Prostate gland (tissue), 2 donors: ENCODE measurements at regions not wholly inside any gene's neighbourhood (a gene's known extent, or its start where the extent isn't known, plus 50 kb on each side); places are given as distances from the start of the nearest gene placed in this dataset.

Experiments
- DNase-seq: peaks from one replicate; pipeline ENCODE4 v3.0.0-alpha.2; 2019; ENCODE audit warnings: low spot score
- H3K27ac ChIP-seq, 2 donors: fragments of 200-600 bp; sonication (generic); 2 replicates each; pipeline ENCODE4 v1.5.1; 2017 to 2019
- H3K27me3 ChIP-seq: fragments of 200-600 bp; sonication (generic); replicated peaks from 2 replicates; pipeline ENCODE4 v1.5.1; 2019; ENCODE audit not compliant: insufficient read depth
- H3K36me3 ChIP-seq, 2 donors: fragments of 200-600 bp; sonication (generic); 1 replicate in 1 of 2; 2 replicates in 1 of 2; pipeline versions ENCODE4 v1.5.1 to v1.8.1; 2017 to 2019
- H3K4me1 ChIP-seq: fragments of 200-600 bp; sonication (generic); replicated peaks from 2 replicates; pipeline ENCODE4 v1.5.1; 2019
- H3K4me3 ChIP-seq, 2 donors: fragments of 200-600 bp; sonication (generic); 2 replicates each; pipeline ENCODE4 v1.5.1; 2017 to 2019
- H3K9me3 ChIP-seq: fragments of 200-600 bp; sonication (generic); 2 replicates; pipeline ENCODE4 v1.5.1; 2017
- CTCF ChIP-seq, 4 experiments: fragments of 200-600 bp in 2 of 4; fragments of 450-650 bp in 2 of 4; sonication (generic) in 2 of 4; IDR thresholded peaks; 1 replicate in 3 of 4; 2 replicates in 1 of 4; pipeline ENCODE4 v1.5.1; 2016 to 2019; ENCODE audit warnings: antibody characterized with exemption in 4 of 4, mild to moderate bottlenecking in 2 of 4, moderate library complexity in 2 of 4
- POLR2A ChIP-seq: fragments of 450-650 bp; IDR thresholded peaks from one replicate; pipeline ENCODE4 v1.6.1; 2016; ENCODE audit warnings: antibody characterized with exemption, mild to moderate bottlenecking
- POLR2AphosphoS5 ChIP-seq: sonication (generic); formaldehyde crosslinking; IDR thresholded peaks from one replicate; pipeline ENCODE4 v1.6.1; 2017; ENCODE audit warnings: antibody characterized with exemption
- WGBS: methylation state at CpG from one replicate; pipeline ENCODE4 v1.1.5; 2018; 5-methylcytosine and 5-hydroxymethylcytosine counted together
- intact Hi-C: fragments of 100-400 bp; cut with DNase I; formaldehyde crosslinking; loops from one replicate; pipeline ENCODE4 v1.14.2; 2022

GRCh38 chr19:28166025-28166424 is 1046.9 kb downstream of the UQCRFS1 start:
- no peak for DNase-seq
- intact Hi-C loops, result no loop called here
- H3K27me3 ChIP-seq, result no peaks in the 10 kb centered on the region
- H3K9me3 ChIP-seq, result no peaks in the 10 kb centered on the region
- no peak for TF ChIP-seq POLR2AphosphoS5
- TF ChIP-seq POLR2A, result no peak
- TF ChIP-seq CTCF (IDR thresholded peaks at IDR 0.05), result no peak
- no peak overlapping the region for H3K4me3 ChIP-seq
- H3K27ac ChIP-seq, result no peak overlapping the region
- WGBS, result 88% methylated on average over 8 of the region's 8 CpGs
- no peaks in the 10 kb centered on the region for H3K4me1 ChIP-seq
- H3K36me3 ChIP-seq, result no peaks in the 10 kb centered on the region

- WGBS, result 73% methylated on average over 3 of the region's 3 CpGs
- no peak overlapping the region for H3K27ac ChIP-seq
- H3K36me3 ChIP-seq, result no peaks in the 10 kb centered on the region
- no peaks in the 10 kb centered on the region for H3K4me1 ChIP-seq
- intact Hi-C loops, result no loop called here
- TF ChIP-seq POLR2A (no peak), POLR2AphosphoS5 (no peak), CTCF (IDR thresholded peaks at IDR 0.05) (no peak)
- H3K9me3 ChIP-seq, result no peaks in the 10 kb centered on the region
- DNase-seq, result no peak
- no peaks in the 10 kb centered on the region for H3K27me3 ChIP-seq
- no peak overlapping the region for H3K4me3 ChIP-seq
Observed at GRCh38 chr19:28164214-28164613, 1048.7 kb downstream of the UQCRFS1 start.

GRCh38 chr19:28159065-28159464 is 1053.9 kb downstream of the UQCRFS1 start:
- H3K27ac ChIP-seq, result no peak overlapping the region
- TF ChIP-seq POLR2AphosphoS5 (no peak), CTCF (IDR thresholded peaks at IDR 0.05) (no peak), POLR2A (no peak)
- intact Hi-C loops, result no loop called here

GRCh38 chr19:28155265-28155664 is 1057.7 kb downstream of the UQCRFS1 start:
- no peak for TF ChIP-seq CTCF (IDR thresholded peaks at IDR 0.05)
- no peak for TF ChIP-seq POLR2A
- no peak for TF ChIP-seq POLR2AphosphoS5
- 87% methylated on average over 1 of the region's 1 CpG for WGBS
- Histone ChIP-seq H3K36me3 (no peaks in the 10 kb centered on the region), H3K4me3 (no peak overlapping the region), H3K27ac (no peak overlapping the region), H3K4me1 (no peaks in the 10 kb centered on the region), H3K9me3 (no peaks in the 10 kb centered on the region), H3K27me3 (no peaks in the 10 kb centered on the region)
- intact Hi-C loops, result no loop called here
- no peak for DNase-seq

More at GRCh38 chr19:28159065-28159464, 1053.9 kb downstream of the UQCRFS1 start:
- no peaks in the 10 kb centered on the region for H3K27me3 ChIP-seq
- no peak for DNase-seq
- no peaks in the 10 kb centered on the region for H3K36me3 ChIP-seq
- no peaks in the 10 kb centered on the region for H3K4me1 ChIP-seq
- H3K9me3 ChIP-seq, result no peaks in the 10 kb centered on the region
- no peak overlapping the region for H3K4me3 ChIP-seq

- no peak for DNase-seq
- Histone ChIP-seq H3K27ac (no peak overlapping the region), H3K27me3 (no peaks in the 10 kb centered on the region), H3K4me1 (no peaks in the 10 kb centered on the region), H3K36me3 (no peaks in the 10 kb centered on the region), H3K9me3 (no peaks in the 10 kb centered on the region), H3K4me3 (no peak overlapping the region)
- intact Hi-C loops, result no loop called here
- TF ChIP-seq CTCF (IDR thresholded peaks at IDR 0.05) (no peak), POLR2AphosphoS5 (no peak), POLR2A (no peak)
- 81% methylated on average over 2 of the region's 2 CpGs for WGBS
Observed at GRCh38 chr19:28154077-28154476, 1058.9 kb downstream of the UQCRFS1 start.
